PC-3 (cell line): ENCODE measurements at regions not wholly inside any gene's neighbourhood (a gene's known extent, or its start where the extent isn't known, plus 50 kb on each side); places are given as distances from the start of the nearest gene placed in this dataset.

Experiments used
- ATAC-seq: fragments of 200-7000 bp; cut with Tn5 transposase; 2 replicates; pipeline ENCODE4 v1.9.1; 2020; ENCODE audit warnings: mild to moderate bottlenecking, moderate library complexity
- BruUV-seq: library from RNA; stranded (reverse); fragments of 400-500 nt; replicated peaks from 2 replicates; lab custom pipeline; 2021; lab: Mats Ljungman, UMichigan
- CTCF ChIA-PET: fragments of 300-600 bp; sonication (Branson Sonifier 250); formaldehyde crosslinking; loops from one replicate; lab custom pipeline; 2022; ENCODE audit warnings: antibody characterized with exemption; lab: Charles Lee
- POLR2A ChIA-PET: fragments of 300-600 bp; sonication (Branson Sonifier 250); formaldehyde crosslinking; loops from one replicate; lab custom pipeline; 2022; ENCODE audit warnings: antibody characterized with exemption; ENCODE audit not compliant: unreplicated experiment; lab: Charles Lee
- DNase-seq: peaks from one replicate; pipeline ENCODE4 v3.0.0-alpha.2; 2015
- H2AFZ ChIP-seq: fragments of 300-600 bp; sonication (generic); 2 replicates; pipeline ENCODE4 v1.6.0; 2016; ENCODE audit warnings: antibody characterized with exemption, low read length
- H3F3A ChIP-seq: fragments of 300-600 bp; sonication (generic); one replicate; pipeline ENCODE4 v1.6.0; 2017; ENCODE audit warnings: antibody characterized with exemption, low read length, control low read depth, mild to moderate bottlenecking; ENCODE audit not compliant: unreplicated experiment
- H3K27ac ChIP-seq: fragments of 300-600 bp; sonication (generic); 2 replicates; pipeline ENCODE4 v1.5.1; 2016; ENCODE audit warnings: mild to moderate bottlenecking, low read length
- H3K27me3 ChIP-seq: fragments of 300-600 bp; sonication (generic); 2 replicates; pipeline ENCODE4 v1.6.1; 2016; ENCODE audit warnings: low read length, mixed read lengths
- H3K36me3 ChIP-seq: fragments of 300-600 bp; sonication (generic); 2 replicates; pipeline ENCODE4 v1.6.1; 2016; ENCODE audit warnings: low read depth, mixed run types, low read length, mixed read lengths
- H3K4me1 ChIP-seq: fragments of 300-600 bp; sonication (generic); 2 replicates; pipeline ENCODE4 v1.5.1; 2016; ENCODE audit warnings: low read length; ENCODE audit not compliant: insufficient read depth
- H3K4me2 ChIP-seq: fragments of 300-600 bp; sonication (generic); 2 replicates; pipeline ENCODE4 v1.6.0; 2016; ENCODE audit warnings: low read length
- H3K4me3 ChIP-seq: fragments of 300-600 bp; sonication (generic); 2 replicates; pipeline ENCODE4 v1.5.1; 2016; ENCODE audit warnings: mild to moderate bottlenecking, low read length, mixed read lengths
- H3K79me2 ChIP-seq: fragments of 300-600 bp; sonication (generic); 2 replicates; pipeline ENCODE4 v1.6.1; 2017; ENCODE audit warnings: low read length, mixed read lengths
- H3K9ac ChIP-seq: fragments of 300-600 bp; sonication (generic); 2 replicates; pipeline ENCODE4 v1.6.0; 2016; ENCODE audit warnings: mild to moderate bottlenecking, low read length
- H3K9me2 ChIP-seq: fragments of 300-600 bp; sonication (generic); replicated peaks from 2 replicates; pipeline ENCODE4 v1.6.1; 2016; ENCODE audit warnings: mixed run types, low read length, mixed read lengths
- H3K9me3 ChIP-seq: fragments of 300-600 bp; sonication (generic); 2 replicates; pipeline ENCODE4 v1.6.1; 2016; ENCODE audit warnings: low read length, mixed read lengths
- H4K20me1 ChIP-seq: fragments of 300-600 bp; sonication (generic); 2 replicates; pipeline ENCODE4 v1.6.1; 2016; ENCODE audit warnings: low read length, mixed read lengths
- CTCF ChIP-seq: fragments of 300-600 bp; sonication (generic); conservative IDR thresholded peaks from 2 replicates; pipeline ENCODE4 v1.5.1; 2017; ENCODE audit warnings: antibody characterized with exemption, low read depth, mild to moderate bottlenecking, low read length
- EZH2 ChIP-seq: fragments of 300-600 bp; sonication (generic); IDR thresholded peaks from one replicate; pipeline ENCODE4 v1.6.1; 2017; ENCODE audit warnings: antibody characterized with exemption, mild to moderate bottlenecking, low read length; ENCODE audit not compliant: unreplicated experiment
- EZH2phosphoT487 ChIP-seq: fragments of 300-600 bp; sonication (generic); IDR thresholded peaks from 2 replicates; pipeline ENCODE4 v1.6.1; 2018; ENCODE audit warnings: mild to moderate bottlenecking, antibody characterized with exemption, low read length, borderline replicate concordance
- intact Hi-C: fragments of 100-400 bp; cut with micrococcal nuclease; formaldehyde crosslinking; loops from 2 replicates; pipeline ENCODE4 v1.9.0; 2023

GRCh38 chr2:185128346-185128745 is 530.0 kb downstream of the ZNF804A start:
- POLR2A ChIA-PET, result no interaction called here
- DNase-seq (no peak), ATAC-seq (no peak)
- TF ChIP-seq EZH2 (no peak), CTCF (no peak)
- H3K36me3 ChIP-seq, result no peaks in the 10 kb centered on the region
- no peak overlapping the region for H3K27ac ChIP-seq
- no peaks in the 10 kb centered on the region for H3K9me3 ChIP-seq
- no peaks in the 10 kb centered on the region for H3K27me3 ChIP-seq
- no peaks in the 10 kb centered on the region for H3K9me2 ChIP-seq
- intact Hi-C loops, result no loop called here
- H3K4me2 ChIP-seq, result no peak overlapping the region
- no peak overlapping the region for H3K4me3 ChIP-seq
- no peaks in the 10 kb centered on the region for H3K79me2 ChIP-seq
- CTCF ChIA-PET, result no interaction called here
- no peak overlapping the region for H2AFZ ChIP-seq
- no peaks in the 10 kb centered on the region for H4K20me1 ChIP-seq
- H3K4me1 ChIP-seq, result peaks cover 13% of the 10 kb centered on the region
- no TSS peak for BruUV-seq
- no peaks in the 10 kb centered on the region for H3F3A ChIP-seq
- no peak overlapping the region for H3K9ac ChIP-seq

- Histone ChIP-seq H3K4me1 (peaks cover 13% of the 10 kb centered on the region), H3K9ac (no peak overlapping the region), H3K4me3 (no peak overlapping the region), H4K20me1 (no peaks in the 10 kb centered on the region), H3K36me3 (no peaks in the 10 kb centered on the region), H3K9me3 (no peaks in the 10 kb centered on the region), H3K27me3 (no peaks in the 10 kb centered on the region), H3K4me2 (no peak overlapping the region), H3K9me2 (no peaks in the 10 kb centered on the region), H3F3A (no peaks in the 10 kb centered on the region), H2AFZ (no peak overlapping the region), H3K79me2 (no peaks in the 10 kb centered on the region), H3K27ac (no peak overlapping the region)
- ChIA-PET POLR2A (no interaction called here), CTCF (no interaction called here)
- BruUV-seq, result no TSS peak
- TF ChIP-seq CTCF, result no peak
- no peak for TF ChIP-seq EZH2phosphoT487
- no peak for TF ChIP-seq EZH2
- intact Hi-C loops, result no loop called here
- no peak for ATAC-seq
- no peak for DNase-seq
Observed at GRCh38 chr2:185128996-185129395, 530.7 kb downstream of the ZNF804A start.

GRCh38 chr2:185130685-185131084 is 532.4 kb downstream of the ZNF804A start:
- Histone ChIP-seq H2AFZ (no peak overlapping the region), H3K36me3 (no peaks in the 10 kb centered on the region), H3K27ac (no peak overlapping the region), H3K4me3 (no peak overlapping the region), H3K9me3 (no peaks in the 10 kb centered on the region), H3F3A (no peaks in the 10 kb centered on the region), H3K4me1 (peaks cover 13% of the 10 kb centered on the region), H3K9me2 (no peaks in the 10 kb centered on the region), H3K27me3 (no peaks in the 10 kb centered on the region), H3K4me2 (no peak overlapping the region), H3K79me2 (no peaks in the 10 kb centered on the region), H4K20me1 (no peaks in the 10 kb centered on the region), H3K9ac (no peak overlapping the region)
- DNase-seq (no peak), ATAC-seq (no peak)
- ChIA-PET POLR2A (no interaction called here), CTCF (no interaction called here)
- no peak for TF ChIP-seq EZH2phosphoT487
- no peak for TF ChIP-seq EZH2
- no peak for TF ChIP-seq CTCF
- no TSS peak for BruUV-seq
- intact Hi-C loops, result no loop called here
